HS-27A (cell line): ENCODE measurements at regions not wholly inside any gene's neighbourhood (a gene's known extent, or its start where the extent isn't known, plus 50 kb on each side); places are given as distances from the start of the nearest gene placed in this dataset.
"Not testable (repeated sequence)": the region's sequence is repeated elsewhere in the genome, so short reads cannot be mapped to it uniquely, and the experiment has no call there.

Experiments
- DNase-seq: peaks from one replicate; pipeline ENCODE4 v3.0.0-alpha.2; 2012; ENCODE audit warnings: low read depth, missing footprints

DNA sequence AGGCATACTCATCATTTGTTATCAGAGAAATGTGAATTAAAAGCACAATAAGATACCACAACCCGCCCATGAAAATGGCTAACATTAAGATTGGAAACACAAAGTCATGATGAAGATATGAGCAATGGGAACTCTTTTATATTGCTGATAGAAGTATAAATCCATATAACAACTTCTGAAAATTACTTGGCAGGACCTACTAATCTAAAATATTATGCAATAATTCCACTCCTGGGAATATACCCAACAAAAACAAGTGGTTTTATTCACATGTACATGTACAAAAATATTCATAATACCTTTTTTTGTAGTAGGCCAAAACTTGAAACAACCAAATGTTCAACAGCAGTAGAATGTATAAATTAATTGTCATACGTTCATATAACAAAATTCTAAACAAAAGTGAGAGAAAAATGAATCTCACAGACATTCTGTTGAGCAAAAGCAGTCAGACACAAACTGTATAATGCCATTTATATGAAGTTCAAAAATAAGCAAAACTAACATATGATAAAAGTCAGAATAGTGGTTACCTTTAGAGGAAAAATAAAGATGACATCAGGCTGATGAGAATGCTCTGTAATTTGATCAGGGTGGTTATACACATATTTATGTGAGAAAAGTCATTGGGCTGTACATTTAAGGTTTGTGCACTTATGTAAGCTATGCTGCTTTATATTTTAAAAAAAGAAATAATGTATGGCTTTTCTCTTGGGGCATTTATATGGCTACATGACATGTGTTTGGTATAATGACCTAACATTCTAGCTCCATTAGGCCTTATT is 309.2 kb upstream of the KITLG start:
- DNase-seq, result no peak

DNA sequence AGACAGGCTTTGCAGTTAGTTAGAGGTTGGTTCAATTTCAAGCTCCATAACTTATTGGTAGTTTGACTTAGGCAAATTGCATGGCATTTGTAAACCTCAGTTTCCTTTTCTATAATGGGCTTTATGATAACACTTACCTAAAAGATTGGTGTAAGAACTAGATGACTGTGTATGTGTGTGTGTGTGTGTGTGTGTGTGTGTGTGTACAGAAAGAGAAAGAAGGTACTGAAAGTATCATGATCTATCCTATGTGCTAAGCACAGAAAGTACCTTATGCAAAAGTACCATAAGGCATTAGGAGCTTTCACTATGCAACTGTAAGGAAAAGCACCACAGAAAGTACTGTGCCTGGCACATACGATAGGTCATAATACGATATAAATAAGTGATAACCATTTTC is 304.3 kb upstream of the KITLG start:
- no peak for DNase-seq

GRCh38 chr12:88882662-88883061 is 302.4 kb upstream of the KITLG start:
- DNase-seq, result no peak

- DNase-seq, result no peak
These were observed 299.8 kb upstream of the KITLG start for GRCh38 chr12:88880051-88880450.

DNA sequence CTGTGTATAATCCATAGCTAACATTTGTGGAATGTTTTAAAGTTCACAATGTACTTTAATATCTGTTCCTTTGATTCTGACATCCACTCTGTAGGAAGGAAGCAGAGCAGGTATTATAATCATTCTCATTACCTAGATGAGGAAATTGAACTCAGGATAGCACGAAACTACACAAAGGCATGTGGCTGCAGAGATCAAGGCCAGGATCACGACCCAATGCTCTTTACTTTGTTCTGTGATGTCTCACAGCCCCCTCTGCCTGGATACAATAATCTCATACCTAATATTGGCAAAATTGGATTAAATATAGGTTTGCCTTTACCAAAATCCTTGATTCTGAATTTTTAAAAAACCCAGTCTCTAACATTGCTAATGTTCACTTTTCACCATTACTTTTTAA is 298.0 kb upstream of the KITLG start:
- DNase-seq, result no peak

DNA sequence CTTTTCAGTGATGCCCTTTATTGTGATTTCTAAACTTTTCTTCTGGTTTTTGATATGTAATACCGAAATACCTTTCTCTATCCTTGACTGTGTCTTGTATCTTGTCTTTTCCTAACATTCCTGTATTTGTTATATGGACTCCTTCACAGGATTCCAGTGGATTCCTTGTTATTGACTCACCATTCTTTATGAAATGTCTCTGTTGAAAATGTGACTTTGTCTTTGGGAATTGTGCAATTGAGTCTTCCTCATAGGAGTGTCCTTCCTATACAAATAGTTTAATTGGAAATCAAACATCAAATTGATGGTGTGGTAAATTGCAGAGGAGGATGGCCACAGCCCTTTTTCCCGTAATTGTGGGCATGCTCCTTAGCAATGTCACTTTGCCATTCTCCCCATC is 296.6 kb upstream of the KITLG start:
- DNase-seq, result no peak

DNA sequence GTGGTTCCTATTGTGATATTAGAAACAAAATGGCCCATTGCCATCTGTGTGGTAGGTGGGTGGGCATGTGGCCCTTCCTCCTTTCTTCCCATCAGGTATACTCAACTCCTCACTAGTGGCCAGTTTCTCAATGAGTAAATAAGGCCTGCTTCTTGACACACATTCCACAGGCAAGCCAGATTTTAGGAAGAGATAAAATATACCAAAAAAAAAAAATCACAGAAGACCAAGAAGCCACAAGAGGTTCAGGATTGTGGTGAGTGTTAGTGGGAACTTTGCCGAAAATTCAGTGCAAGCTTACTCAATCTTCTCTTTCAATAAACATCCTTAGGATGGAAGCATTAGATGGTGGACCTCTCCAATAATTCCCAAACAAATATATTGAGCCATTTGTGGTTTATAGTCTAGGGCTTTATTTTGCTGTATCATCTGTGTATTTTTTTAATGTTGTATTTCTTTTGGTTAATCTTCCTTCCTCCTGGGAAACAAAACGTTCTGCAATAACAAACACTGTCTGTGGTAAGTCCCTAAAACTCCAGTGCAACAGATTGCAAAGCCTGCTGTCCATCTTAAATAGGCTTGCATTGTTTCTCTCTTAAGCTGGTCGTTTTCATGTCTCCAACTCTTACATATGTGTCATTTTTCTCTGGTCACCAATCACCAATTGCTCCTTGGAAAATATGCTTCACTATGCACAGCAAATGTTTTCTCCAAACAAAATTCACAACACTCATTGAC is 289.9 kb upstream of the KITLG start:
- no peak for DNase-seq

- no peak for DNase-seq
These were observed 287.8 kb upstream of the KITLG start for GRCh38 chr12:88868050-88868449.

DNA sequence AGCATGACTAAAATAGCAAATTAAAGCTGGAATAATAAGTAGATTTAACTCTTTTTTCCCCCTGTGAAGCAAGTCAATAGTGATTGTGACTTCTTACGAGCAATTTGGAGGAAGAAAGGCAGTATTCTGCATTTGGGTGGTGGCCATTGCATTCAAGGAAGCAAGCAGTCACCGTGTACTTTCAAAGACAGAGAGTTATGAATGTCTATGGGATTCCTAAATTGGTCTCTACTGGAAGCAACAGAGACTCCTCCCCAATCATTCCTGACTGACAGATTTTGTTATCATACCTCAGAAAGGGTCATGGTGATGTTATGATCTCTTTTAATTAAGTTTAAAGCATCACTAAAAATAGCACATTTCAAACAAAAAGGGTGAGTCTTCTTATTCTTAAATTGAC is 287.2 kb upstream of the KITLG start:
- DNase-seq, result no peak

DNA sequence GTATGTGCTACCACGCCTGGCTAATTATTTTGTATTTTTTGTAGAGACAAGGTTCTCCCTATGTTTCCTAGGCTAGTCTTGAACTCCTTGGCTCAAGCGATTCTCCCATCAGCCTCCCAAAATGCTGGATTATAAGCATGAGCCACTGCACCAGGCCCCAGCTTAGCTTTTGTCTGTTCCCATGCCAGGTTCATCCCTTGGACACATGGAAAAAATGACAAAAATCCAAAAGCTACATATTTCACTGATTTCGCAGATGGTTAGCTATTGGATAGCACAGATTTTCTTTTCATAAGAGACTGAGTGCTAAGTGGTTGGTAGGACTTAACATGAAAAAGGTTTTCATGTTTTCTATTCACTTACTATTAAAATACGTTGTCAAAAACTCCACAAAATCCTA is 286.6 kb upstream of the KITLG start:
- DNase-seq, result no peak

DNA sequence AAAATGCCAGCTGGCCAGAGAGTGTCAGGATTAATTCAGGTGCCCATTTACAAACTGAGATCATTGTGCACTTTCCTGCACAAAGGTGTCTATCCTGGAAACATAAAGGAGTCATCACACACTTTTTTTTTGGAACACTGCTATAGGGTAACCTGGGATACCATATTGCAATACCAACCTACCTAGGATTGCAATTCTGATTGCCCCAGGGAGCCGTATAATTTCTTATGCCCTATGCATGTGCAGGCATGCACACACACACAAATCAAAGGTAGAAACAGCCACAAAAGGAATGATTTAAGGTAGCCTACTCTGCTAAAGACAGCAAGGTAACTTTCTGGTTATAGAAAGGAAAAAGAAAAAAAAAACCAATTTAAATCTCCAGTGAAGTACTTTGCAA is 285.3 kb upstream of the KITLG start:
- DNase-seq, result no peak

DNA sequence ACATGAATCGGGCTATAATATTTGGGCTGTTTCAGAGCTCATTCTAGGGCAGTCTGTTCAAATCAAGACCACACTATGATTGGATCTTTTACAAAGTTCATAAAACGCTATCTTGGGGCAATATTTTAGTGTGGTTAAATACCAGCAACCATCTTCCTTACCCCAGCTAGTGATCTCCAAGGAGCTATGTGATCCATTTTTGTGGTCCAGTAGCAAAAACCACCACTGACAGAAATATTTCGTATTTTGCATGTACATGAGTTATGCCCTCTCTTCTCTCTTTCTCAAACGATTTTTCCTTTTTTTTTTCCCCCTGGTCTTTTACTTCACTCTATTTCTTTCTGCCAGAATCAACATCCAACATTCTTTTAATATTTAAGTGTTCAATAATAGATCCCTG is 280.6 kb upstream of the KITLG start:
- no peak for DNase-seq

DNA sequence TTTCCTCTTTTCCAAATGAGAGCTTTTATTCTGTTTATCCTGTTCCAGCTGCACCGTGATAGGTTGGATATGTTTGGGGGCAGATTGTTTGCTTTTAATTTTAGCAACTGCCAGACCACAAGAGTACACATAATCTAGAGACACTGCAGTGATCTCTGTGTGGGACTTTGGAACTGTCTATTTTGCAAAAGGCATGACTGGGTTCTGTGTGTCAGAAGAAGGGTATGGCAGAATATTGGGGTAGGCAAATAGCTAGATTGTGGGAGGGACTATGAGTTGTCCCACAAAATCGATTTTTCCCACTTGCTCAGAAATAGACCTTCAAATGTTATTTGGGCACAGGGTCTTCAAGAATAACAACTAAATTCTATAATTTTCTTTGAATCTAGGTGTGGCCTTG is 275.9 kb upstream of the KITLG start:
- DNase-seq, result no peak

DNA sequence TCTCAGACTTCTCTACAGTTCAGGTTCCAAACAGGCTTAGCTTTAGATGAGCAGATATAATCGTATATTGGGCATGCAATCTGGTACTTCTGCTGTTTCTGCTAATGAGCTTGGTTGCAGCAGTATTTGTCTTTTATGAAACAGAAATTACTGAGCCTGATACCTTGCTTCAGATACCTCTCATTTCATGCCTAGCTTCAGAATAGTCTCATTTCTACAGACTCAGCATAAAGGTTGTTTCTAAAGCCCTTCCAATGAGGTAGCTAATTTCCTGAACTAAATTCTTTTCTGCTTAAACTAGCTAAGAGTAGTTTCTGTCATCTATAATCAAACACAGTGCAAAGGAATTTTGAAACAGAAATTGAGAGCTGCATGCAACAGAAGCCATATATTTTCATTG is 275.0 kb upstream of the KITLG start:
- no peak for DNase-seq

DNA sequence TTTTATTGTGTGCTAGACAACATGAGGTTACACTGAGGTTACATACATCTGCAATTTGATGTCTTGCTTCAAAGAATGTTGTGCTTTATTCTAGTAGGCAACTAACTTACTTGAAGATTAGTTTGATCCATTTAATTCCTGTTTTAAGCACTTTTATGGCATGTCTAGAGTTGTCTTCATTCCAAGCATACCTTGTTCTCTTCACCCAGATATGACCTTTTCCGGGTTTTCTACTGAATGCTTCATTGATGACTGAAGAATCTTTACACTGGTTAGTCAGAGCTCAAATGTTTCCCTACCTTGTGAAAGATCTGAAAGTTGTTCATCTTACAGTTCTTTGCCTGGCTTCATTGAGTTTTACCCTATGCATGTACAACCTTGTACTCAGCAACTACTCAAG is 274.0 kb upstream of the KITLG start:
- peak; percentile 55 for DNase-seq

- DNase-seq, result not testable (repeated sequence)
These were observed 267.0 kb upstream of the KITLG start for GRCh38 chr12:88847246-88847645.

DNA sequence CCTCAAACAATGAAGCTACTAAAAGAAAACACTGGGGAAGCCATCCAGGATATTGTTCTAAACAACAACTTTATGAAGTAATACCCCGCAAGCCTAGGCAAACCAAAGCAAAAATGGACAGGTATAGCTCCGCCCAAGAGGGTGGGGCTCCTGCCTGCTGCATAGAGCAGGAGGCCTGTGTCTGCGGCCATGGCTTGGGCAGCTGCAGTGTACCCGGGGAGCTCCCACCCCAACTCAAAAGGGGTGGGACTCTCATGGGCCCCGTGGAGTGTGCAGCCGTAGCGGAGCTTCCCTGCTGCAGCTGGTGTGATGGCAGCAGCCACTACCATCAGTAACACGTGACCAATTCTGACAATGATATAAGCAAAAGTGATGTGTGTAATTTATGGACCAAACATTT is 264.2 kb upstream of the KITLG start:
- DNase-seq, result no peak

GRCh38 chr12:88842314-88842713 is 262.0 kb upstream of the KITLG start:
- DNase-seq, result no peak

DNA sequence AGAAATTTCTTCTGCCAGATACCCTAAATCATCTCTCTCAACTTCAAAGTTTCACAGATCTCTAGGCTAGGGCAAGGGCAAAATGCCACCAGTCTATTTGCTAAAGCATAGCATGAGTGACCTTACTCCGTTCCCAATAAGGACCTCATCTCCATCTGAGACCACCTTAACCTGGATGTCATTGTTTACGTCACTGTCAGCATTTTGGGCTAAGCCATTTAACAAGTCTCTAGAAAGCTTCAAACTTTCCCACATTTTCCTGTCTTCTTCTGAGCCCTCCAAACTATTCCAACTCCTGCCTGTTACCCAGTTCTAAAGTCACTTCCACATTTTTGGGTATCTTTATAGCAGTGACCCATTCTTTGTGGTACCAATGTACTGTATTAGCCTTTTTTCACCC is 259.2 kb upstream of the KITLG start:
- no peak for DNase-seq

GRCh38 chr12:88836156-88836555 is 255.9 kb upstream of the KITLG start:
- no peak for DNase-seq

DNA sequence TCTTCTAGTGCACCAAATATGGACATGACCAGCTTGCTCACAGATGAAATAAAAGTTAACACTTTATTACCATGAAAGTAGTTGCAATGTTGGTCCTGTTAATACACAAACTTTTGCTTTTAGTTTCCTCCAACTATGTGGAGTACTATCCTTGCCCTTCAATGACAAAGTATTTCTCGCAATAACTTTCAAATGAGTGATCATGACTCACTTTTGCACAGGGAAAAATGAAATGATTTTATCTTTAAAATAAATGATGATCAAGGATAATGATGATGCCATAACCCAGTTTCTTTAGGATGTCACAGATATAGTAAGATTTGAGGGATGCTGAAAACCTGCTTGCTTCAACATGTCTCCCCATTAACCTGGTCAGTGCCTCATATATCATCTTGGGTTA is 254.0 kb upstream of the KITLG start:
- DNase-seq, result no peak

DNA sequence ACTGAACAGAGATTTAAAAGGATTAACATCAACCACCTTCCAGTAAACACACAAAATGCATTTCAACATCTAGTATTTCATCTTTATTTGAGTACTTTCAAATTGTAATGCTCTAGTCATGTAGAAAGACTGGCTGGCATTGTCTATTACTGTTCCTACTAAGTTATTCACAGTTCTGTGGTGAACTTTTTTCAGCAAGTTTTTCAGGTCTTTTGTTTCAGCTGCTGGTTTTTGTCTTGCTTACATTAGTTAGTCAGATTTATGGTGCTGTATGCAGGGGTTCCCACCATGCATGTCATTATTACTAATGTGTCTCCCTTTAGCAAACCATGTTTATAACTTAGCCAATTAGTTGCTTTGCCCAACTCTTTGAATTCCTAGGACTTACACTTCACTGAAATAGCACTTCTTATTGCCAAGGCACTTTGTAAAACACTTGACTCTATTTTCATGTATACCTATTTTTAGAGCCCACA is 253.4 kb upstream of the KITLG start:
- no peak for DNase-seq

DNA sequence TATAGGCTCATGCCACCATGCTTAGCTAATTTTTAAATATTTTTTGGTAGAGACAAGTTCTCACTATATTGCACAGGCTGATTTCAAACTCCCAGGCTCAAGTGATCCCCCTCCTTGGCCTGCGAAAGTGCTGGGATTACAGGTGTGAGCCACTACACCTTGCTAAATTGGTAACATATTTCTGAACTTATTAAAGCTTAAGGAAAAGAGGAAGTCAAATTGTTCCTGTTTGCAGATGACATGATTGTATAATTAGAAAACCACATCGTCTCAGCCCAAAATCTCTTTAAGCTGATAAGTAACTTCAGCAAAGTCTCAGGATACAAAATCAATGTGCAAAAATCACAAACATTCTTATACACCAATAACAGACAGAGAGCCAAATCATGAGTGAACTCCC is 248.3 kb upstream of the KITLG start:
- not testable (repeated sequence) for DNase-seq

DNA sequence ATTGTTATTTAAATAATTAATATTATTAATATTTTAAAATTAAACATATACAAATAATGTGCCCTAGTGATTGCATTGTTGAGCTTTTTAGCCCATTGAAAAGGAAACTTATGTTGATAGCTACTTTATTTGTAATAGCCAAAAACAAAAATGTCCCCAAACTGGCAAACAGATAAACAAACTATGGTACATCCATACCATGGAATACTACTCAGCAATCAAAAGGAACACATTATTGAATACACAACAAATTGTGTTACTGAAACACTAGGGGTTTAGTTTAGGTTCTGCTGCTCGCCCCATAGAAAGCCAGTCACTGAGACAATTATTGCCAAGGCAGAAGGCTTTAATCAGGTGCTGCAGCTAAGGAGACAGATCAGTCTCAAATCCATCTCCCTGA is 239.7 kb upstream of the KITLG start:
- no peak for DNase-seq
